ENCODE measurements at regions not wholly inside any gene's neighbourhood (a gene's known extent, or its start where the extent isn't known, plus 50 kb on each side); places are given as distances from the start of the nearest gene placed in this dataset.

GRCh38 chr3:83302091-83302490, 1540.6 kb upstream of the GBE1 start:
- DNase-seq: no peak

GRCh38 chr3:83317605-83318004, 1556.2 kb upstream of the GBE1 start:
- no peak for DNase-seq

- no peak for DNase-seq
These were observed 1559.3 kb upstream of the GBE1 start for GRCh38 chr3:83320726-83321125.

GRCh38 chr3:83321457-83321856, 1560.0 kb upstream of the GBE1 start:
- no peak for DNase-seq

- no peak for DNase-seq
These were observed 1560.4 kb upstream of the GBE1 start for GRCh38 chr3:83321891-83322290.

- DNase-seq: no peak
These were observed 1592.8 kb upstream of the GBE1 start for GRCh38 chr3:83354205-83354604.

- no peak for DNase-seq
These were observed 1565.5 kb upstream of the CADM2 start for GRCh38 chr3:83393276-83393675.

- DNase-seq: no peak
These were observed 1554.9 kb upstream of the CADM2 start for GRCh38 chr3:83403927-83404326.

GRCh38 chr3:83426300-83426699, 1532.5 kb upstream of the CADM2 start:
- no peak for DNase-seq

GRCh38 chr3:83434880-83435587, 1523.8 kb upstream of the CADM2 start:
- no peak for DNase-seq

GRCh38 chr3:83438188-83438587, 1520.6 kb upstream of the CADM2 start:
- no peak for DNase-seq

- no peak for DNase-seq
These were observed 1505.7 kb upstream of the CADM2 start for GRCh38 chr3:83453056-83453455.

GRCh38 chr3:83454353-83454752, 1504.4 kb upstream of the CADM2 start:
- DNase-seq: no peak

- DNase-seq: no peak
These were observed 1501.2 kb upstream of the CADM2 start for GRCh38 chr3:83457551-83457950.

- peak; percentile 12 for DNase-seq
These were observed 1498.7 kb upstream of the CADM2 start for GRCh38 chr3:83460052-83460451.

GRCh38 chr3:83461411-83461810, 1497.4 kb upstream of the CADM2 start:
- DNase-seq: no peak

GRCh38 chr3:83477563-83477962, 1481.2 kb upstream of the CADM2 start:
- DNase-seq: no peak

GRCh38 chr3:83482402-83483070, 1476.3 kb upstream of the CADM2 start:
- DNase-seq: no peak

GRCh38 chr3:83496462-83496861, 1462.3 kb upstream of the CADM2 start:
- no peak for DNase-seq

GRCh38 chr3:83498361-83499016, 1460.3 kb upstream of the CADM2 start:
- no peak for DNase-seq

GRCh38 chr3:83500422-83500821, 1458.4 kb upstream of the CADM2 start:
- DNase-seq: no peak

- no peak for DNase-seq
These were observed 1457.9 kb upstream of the CADM2 start for GRCh38 chr3:83500931-83501330.

- no peak for DNase-seq
These were observed 1445.7 kb upstream of the CADM2 start for GRCh38 chr3:83513051-83513450.

All from muscle of arm (tissue), 1 donor.